MCF 10A (cell line): ENCODE measurements at regions not wholly inside any gene's neighbourhood (a gene's known extent, or its start where the extent isn't known, plus 50 kb on each side); places are given as distances from the start of the nearest gene placed in this dataset.

Experiments
- BruUV-seq: library from RNA; stranded (reverse); fragments of 400-500 nt; replicated peaks from 2 replicates; lab custom pipeline; 2021; lab: Mats Ljungman, UMichigan
- CTCF ChIA-PET: fragments of 300-600 bp; sonication (Branson Sonifier 250); formaldehyde crosslinking; extraction: SDS; loops from one replicate; lab custom pipeline; 2021; ENCODE audit warnings: antibody characterized with exemption, inconsistent platforms; lab: Yijun Ruan, JAX
- POLR2A ChIA-PET: fragments of 300-600, 350-650 bp; sonication (Branson Sonifier 250); formaldehyde crosslinking; extraction: SDS; loops from one replicate; lab custom pipeline; 2020; ENCODE audit warnings: antibody characterized with exemption, inconsistent platforms; lab: Yijun Ruan, JAX
- DNase-seq: peaks from one replicate; pipeline ENCODE4 v3.0.0-alpha.2; 2018; ENCODE audit not compliant: unreplicated experiment
- H3K27ac Mint-ChIP-seq: one replicate; pipeline ENCODE4 v1.8.0; 2022; ENCODE audit warnings: mild to moderate bottlenecking, low read depth, mixed read lengths; ENCODE audit not compliant: unreplicated experiment
- H3K27me3 Mint-ChIP-seq: one replicate; pipeline ENCODE4 v1.8.0; 2022; ENCODE audit warnings: mixed read lengths; ENCODE audit not compliant: insufficient read depth, unreplicated experiment
- H3K36me3 Mint-ChIP-seq: one replicate; pipeline ENCODE4 v1.8.0; 2022; ENCODE audit warnings: mild to moderate bottlenecking, moderate library complexity, mixed read lengths; ENCODE audit not compliant: insufficient read depth, unreplicated experiment
- H3K4me1 Mint-ChIP-seq: one replicate; pipeline ENCODE4 v1.8.0; 2022; ENCODE audit warnings: mixed read lengths; ENCODE audit not compliant: insufficient read depth, unreplicated experiment
- H3K4me3 Mint-ChIP-seq: one replicate; pipeline ENCODE4 v1.8.0; 2022; ENCODE audit warnings: mild to moderate bottlenecking, moderate library complexity, mixed read lengths; ENCODE audit not compliant: unreplicated experiment
- H3K9me3 Mint-ChIP-seq: one replicate; pipeline ENCODE4 v1.8.0; 2022; ENCODE audit warnings: mixed read lengths; ENCODE audit not compliant: unreplicated experiment
- intact Hi-C: fragments of 100-400 bp; cut with micrococcal nuclease; formaldehyde crosslinking; loops from 2 replicates; pipeline ENCODE4 v1.14.1; 2022
- TF ChIP-seq, protein P1 (sequence below): fragments of 200-600 bp; IDR thresholded peaks from one replicate; pipeline ENCODE4 v1.8.0; 2022; ENCODE audit warnings: antibody characterized with exemption, mild to moderate bottlenecking; ENCODE audit not compliant: unreplicated experiment

DNA sequence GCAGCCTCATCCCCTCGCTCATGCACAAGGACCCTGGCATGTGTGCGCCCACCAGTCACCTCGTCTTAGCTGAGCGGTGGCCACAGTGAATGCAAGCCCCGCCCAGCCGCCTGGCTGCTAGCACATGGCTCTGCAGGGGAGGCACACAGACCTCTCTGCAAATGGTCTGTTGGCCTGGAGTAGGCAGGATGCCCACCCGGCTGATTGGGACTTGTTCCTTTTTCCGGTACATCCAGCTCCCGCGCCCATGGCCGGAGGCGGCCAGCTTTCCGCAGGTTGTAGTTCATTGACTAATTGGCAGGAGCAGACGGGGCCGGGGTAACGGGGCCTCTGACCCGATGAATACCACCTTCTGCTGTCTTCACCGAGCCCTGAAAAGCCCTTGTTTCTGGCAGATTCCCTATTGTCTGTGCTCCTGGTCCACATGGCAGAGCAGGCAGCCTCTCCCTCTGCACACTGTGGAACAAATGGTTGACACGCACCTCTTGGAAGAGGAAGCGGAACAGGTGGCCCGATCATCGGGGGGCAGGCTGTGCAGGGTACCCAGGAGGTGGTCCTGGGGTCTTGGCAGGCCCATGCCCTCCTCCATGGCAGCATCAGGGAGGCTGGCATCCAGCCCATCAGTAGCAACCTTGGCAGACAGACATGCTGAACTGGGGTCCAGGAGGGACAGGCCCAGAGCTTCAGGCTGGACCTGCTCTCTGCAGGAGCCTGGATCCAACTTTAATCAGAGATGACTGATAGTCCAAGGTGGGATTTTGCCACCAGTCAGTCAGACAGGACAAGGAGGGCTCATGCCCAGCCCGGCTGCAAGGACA, 1512.0 kb downstream of the BRD1 start:
- no peak overlapping the region for H3K27ac Mint-ChIP-seq
- H3K4me3 Mint-ChIP-seq = no peak overlapping the region
- BruUV-seq = no TSS peak
- no peaks in the 10 kb centered on the region for H3K27me3 Mint-ChIP-seq
- POLR2A ChIA-PET = no interaction called here
- TF ChIP-seq, protein P1, sequence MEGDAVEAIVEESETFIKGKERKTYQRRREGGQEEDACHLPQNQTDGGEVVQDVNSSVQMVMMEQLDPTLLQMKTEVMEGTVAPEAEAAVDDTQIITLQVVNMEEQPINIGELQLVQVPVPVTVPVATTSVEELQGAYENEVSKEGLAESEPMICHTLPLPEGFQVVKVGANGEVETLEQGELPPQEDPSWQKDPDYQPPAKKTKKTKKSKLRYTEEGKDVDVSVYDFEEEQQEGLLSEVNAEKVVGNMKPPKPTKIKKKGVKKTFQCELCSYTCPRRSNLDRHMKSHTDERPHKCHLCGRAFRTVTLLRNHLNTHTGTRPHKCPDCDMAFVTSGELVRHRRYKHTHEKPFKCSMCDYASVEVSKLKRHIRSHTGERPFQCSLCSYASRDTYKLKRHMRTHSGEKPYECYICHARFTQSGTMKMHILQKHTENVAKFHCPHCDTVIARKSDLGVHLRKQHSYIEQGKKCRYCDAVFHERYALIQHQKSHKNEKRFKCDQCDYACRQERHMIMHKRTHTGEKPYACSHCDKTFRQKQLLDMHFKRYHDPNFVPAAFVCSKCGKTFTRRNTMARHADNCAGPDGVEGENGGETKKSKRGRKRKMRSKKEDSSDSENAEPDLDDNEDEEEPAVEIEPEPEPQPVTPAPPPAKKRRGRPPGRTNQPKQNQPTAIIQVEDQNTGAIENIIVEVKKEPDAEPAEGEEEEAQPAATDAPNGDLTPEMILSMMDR = no peak
- H3K36me3 Mint-ChIP-seq = no peaks in the 10 kb centered on the region
- intact Hi-C loops = no loop called here
- CTCF ChIA-PET = no interaction called here
- H3K4me1 Mint-ChIP-seq = no peaks in the 10 kb centered on the region
- DNase-seq = no peak
- H3K9me3 Mint-ChIP-seq = peaks cover 17% of the 10 kb centered on the region

DNA sequence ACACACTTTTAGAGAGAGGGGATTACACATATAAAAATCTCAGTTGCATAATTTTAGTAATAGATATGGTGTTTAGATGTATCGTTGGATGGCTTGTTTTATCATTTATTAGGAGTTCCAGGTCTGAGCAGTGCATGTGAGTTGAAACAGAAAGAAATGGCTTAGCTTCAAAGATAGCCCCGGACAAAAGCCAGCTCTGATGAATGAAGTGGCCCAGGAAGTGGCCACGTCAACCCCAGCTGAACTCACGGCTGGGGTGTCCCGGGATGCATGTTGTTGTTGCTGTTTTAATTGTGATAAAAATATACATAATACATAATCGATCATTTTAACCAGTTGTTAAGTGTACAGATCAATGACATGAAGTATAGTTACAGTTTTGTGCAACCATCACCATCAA, 1513.6 kb downstream of the BRD1 start:
- TF ChIP-seq, protein P1 = no peak
- Mint-ChIP-seq H3K4me1 (no peaks in the 10 kb centered on the region), H3K9me3 (peaks cover 27% of the 10 kb centered on the region), H3K27me3 (no peaks in the 10 kb centered on the region), H3K36me3 (peaks cover 4% of the 10 kb centered on the region), H3K4me3 (no peak overlapping the region), H3K27ac (no peak overlapping the region)
- POLR2A ChIA-PET = no interaction called here
- intact Hi-C loops = no loop called here
- DNase-seq = no peak
- no TSS peak for BruUV-seq
- CTCF ChIA-PET = no interaction called here

DNA sequence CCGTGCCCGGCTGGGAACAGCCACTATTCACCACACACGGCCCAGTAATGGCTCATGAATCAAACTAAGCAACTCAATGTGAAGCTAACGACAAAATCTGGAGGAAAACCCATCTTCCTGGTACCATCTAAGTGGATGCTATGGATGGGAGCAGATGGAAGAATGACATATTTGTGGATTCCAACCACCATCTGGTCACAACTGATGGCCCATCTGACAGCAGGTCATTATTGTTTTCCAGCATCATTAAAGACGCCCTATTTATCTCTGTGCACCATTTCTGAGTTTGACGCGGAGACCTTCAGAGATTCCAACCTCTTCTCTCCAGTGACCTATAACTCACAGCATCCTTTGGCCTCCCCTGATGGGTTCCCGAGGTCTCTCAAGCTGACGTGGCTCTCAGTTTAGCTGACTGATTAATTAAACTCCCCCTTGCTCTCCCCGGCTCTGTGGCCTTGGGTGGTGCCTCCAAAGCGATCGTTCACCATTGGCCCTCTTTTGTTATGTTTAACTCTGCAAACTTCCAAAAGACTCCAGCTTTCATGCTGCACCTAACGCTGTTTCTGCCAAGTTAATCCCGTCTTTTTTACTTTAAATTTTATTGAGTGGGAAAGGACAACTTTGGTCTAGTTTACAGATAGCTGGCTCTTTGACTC, 1514.4 kb downstream of the BRD1 start:
- H3K27me3 Mint-ChIP-seq = no peaks in the 10 kb centered on the region
- no peak overlapping the region for H3K4me3 Mint-ChIP-seq
- ChIA-PET CTCF (interaction anchor here (0.6 kb wide), 1 partner anchor 73 kb away, joined by 3 read pairs; no protein-coding TSS in a partner anchor), POLR2A (no interaction called here)
- H3K36me3 Mint-ChIP-seq = peaks cover 7% of the 10 kb centered on the region
- intact Hi-C loops = no loop called here
- TF ChIP-seq, protein P1 = no peak
- no peak overlapping the region for H3K27ac Mint-ChIP-seq
- no peak for DNase-seq
- peaks cover 27% of the 10 kb centered on the region for H3K9me3 Mint-ChIP-seq
- no peaks in the 10 kb centered on the region for H3K4me1 Mint-ChIP-seq
- BruUV-seq = no TSS peak

DNA sequence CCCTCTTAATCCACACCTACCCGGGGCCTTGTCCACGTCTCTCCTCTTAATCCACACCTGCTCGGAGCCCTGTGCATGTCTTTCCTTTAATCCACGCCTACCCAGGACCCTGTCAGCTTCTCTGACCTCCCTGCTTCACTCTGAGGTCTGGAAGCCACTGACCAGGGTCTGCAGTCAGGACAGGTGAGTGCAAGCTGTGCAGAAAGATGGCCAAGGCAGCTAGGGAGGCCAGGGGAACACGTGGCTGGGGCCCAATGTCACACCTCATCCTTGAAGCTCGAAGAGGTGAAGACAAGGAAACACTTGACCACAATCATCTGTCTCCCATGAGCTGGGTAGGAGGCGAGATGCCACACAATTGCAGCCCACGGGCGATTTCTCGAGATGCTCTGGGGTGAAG, 1516.9 kb downstream of the BRD1 start:
- H3K4me3 Mint-ChIP-seq = no peak overlapping the region
- intact Hi-C loops = no loop called here
- ChIA-PET CTCF (no interaction called here), POLR2A (no interaction called here)
- H3K9me3 Mint-ChIP-seq = peaks cover 27% of the 10 kb centered on the region
- no peaks in the 10 kb centered on the region for H3K4me1 Mint-ChIP-seq
- H3K27ac Mint-ChIP-seq = no peak overlapping the region
- peaks cover 7% of the 10 kb centered on the region for H3K36me3 Mint-ChIP-seq
- BruUV-seq = no TSS peak
- H3K27me3 Mint-ChIP-seq = no peaks in the 10 kb centered on the region
- TF ChIP-seq, protein P1 = no peak
- no peak for DNase-seq
